ENCODE measurements at regions not wholly inside any gene's neighbourhood (a gene's known extent, or its start where the extent isn't known, plus 50 kb on each side); places are given as distances from the start of the nearest gene placed in this dataset.

DNA sequence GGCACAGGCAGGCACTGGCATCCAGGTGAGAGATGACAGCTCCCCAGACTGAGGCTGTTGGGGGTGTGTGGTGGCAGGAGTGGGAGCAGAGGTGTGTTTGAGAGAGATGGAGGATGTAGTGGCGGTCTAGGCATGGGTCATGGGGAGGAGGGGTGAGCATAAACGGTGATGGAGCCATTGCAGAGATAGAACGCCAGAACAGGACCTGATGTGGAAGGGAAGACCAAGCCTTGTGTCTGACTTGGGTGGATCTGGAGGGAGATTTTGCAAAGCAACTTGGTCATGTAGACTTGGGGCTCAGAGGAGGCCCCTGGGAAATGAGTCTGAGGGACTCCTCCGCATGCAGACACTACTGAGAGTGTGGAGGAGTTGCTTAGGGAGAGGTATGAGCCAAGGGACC lies 50.0 kb upstream of the CLDN5 start:
- Histone ChIP-seq H3K4me3 (replicated peaks in 1 of 3) (no peak overlapping the region), H3K9me3 (no peaks in the 10 kb centered on the region), H3K4me1 (peaks cover 6 to 19% of the 10 kb centered on the region in 2 donors), H3K36me3 (no peaks in the 10 kb centered on the region), H3K27ac (no peak overlapping the region), H3K27me3 (no peaks in the 10 kb centered on the region)
- no peak for DNase-seq
- TF ChIP-seq, protein P1, sequence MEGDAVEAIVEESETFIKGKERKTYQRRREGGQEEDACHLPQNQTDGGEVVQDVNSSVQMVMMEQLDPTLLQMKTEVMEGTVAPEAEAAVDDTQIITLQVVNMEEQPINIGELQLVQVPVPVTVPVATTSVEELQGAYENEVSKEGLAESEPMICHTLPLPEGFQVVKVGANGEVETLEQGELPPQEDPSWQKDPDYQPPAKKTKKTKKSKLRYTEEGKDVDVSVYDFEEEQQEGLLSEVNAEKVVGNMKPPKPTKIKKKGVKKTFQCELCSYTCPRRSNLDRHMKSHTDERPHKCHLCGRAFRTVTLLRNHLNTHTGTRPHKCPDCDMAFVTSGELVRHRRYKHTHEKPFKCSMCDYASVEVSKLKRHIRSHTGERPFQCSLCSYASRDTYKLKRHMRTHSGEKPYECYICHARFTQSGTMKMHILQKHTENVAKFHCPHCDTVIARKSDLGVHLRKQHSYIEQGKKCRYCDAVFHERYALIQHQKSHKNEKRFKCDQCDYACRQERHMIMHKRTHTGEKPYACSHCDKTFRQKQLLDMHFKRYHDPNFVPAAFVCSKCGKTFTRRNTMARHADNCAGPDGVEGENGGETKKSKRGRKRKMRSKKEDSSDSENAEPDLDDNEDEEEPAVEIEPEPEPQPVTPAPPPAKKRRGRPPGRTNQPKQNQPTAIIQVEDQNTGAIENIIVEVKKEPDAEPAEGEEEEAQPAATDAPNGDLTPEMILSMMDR (IDR thresholded peaks at IDR 0.05), result no peak
- no peak for TF ChIP-seq POLR2A (IDR thresholded peaks at IDR 0.05)
- intact Hi-C loops (cut with DNase I), result no loop called here
- 92 to 93% methylated on average over 4 of the region's 4 CpGs for WGBS, 2 donors

DNA sequence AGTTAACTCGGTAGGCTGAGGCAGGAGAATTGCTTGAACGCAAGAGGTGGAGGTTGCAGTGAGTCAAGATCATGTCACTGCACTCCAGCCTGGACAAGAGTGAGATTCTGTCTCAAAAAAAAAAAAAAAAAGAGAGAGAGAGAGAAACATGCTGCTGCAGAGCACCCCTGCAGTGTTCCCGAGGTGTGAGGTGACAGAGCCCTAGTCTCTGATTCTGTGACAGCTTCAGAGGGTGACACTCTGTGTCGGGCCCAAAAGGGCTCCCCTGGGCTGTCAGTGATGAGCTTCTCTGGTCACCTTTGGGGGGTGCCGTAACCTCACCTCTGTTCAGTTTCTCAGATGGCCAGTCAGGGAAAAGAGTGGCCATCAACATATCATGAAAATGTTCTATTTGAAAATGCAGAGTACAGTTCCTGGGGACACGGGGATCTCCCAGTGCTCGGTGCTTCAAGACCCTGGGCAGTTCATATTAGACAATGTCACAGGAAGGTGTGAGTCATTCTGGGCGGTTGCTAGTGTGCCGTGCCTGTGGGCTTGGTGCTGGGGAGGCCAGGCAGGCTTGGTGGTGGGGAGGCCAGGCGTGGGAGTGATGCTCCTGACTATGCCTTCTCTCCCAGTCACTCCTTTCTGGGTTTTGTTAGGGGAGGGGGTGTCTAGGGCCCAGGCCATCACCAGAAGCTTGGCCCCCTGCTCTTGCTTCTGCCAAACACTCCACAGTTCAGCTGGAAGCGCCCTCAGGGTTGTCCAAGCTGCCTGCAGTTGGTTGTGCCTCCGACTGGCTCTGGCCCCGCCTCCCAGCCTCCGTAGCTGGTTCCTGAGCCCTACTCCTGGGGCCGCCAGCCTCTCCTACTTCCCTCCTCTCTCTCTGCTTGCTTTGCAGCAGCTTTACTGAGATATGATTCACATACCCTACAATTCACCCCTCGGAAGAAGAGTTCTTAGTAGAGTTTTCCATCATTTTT lies 52.5 kb upstream of the CLDN5 start:
- Histone ChIP-seq H3K36me3 (no peaks in the 10 kb centered on the region), H3K9me3 (no peaks in the 10 kb centered on the region), H3K4me1 (peaks cover 14 to 23% of the 10 kb centered on the region in 2 donors), H3K4me3 (replicated peaks in 1 of 3) (no peak overlapping the region), H3K27ac (peak overlapping the region in 1 of 3 donors; percentile 89), H3K27me3 (no peaks in the 10 kb centered on the region)
- intact Hi-C loops (cut with DNase I), result no loop called here
- TF ChIP-seq, protein P1 (IDR thresholded peaks at IDR 0.05), result no peak
- TF ChIP-seq POLR2A (IDR thresholded peaks at IDR 0.05), result no peak
- no peak for DNase-seq
- WGBS, 2 donors, result 56 to 74% methylated on average over 15 to 16 of the region's 16 CpGs

DNA sequence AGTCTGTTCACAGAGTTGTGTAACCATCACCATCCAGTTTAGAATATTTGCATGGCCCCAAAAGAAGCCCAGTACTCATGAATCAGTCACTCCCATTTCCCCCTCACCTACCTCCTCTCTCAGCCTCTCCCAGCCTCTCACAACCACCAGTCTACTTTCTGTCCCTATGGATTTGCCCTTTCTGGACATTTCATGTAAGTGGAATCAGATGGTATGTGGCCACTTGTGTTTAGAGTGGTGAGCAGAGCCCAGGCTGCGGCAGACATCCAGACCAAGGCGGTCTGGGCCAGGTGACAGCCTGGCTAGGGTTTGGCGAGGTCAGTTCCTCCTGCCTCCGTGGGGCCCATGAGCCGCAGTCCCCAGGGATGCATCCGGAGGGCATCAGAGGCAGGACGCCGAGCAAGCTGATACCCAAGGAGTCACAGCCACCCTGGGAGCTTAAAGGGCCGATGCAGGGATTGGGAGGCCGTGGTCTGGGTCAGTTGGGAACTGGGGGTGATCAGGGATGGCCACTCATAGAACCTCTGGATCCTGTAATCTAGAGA lies 53.3 kb upstream of the CLDN5 start:
- Histone ChIP-seq H3K27me3 (no peaks in the 10 kb centered on the region), H3K9me3 (no peaks in the 10 kb centered on the region), H3K4me3 (replicated peaks in 1 of 3) (no peak overlapping the region), H3K4me1 (peaks cover 14 to 21% of the 10 kb centered on the region in 2 donors), H3K36me3 (no peaks in the 10 kb centered on the region), H3K27ac (peak overlapping the region in 1 of 3 donors; percentile 89)
- intact Hi-C loops (cut with DNase I), result no loop called here
- 76 to 80% methylated on average over 8 to 10 of the region's 10 CpGs for WGBS, 2 donors
- no peak for DNase-seq
- TF ChIP-seq, protein P1 (IDR thresholded peaks at IDR 0.05), result no peak
- TF ChIP-seq POLR2A (IDR thresholded peaks at IDR 0.05), result no peak

DNA sequence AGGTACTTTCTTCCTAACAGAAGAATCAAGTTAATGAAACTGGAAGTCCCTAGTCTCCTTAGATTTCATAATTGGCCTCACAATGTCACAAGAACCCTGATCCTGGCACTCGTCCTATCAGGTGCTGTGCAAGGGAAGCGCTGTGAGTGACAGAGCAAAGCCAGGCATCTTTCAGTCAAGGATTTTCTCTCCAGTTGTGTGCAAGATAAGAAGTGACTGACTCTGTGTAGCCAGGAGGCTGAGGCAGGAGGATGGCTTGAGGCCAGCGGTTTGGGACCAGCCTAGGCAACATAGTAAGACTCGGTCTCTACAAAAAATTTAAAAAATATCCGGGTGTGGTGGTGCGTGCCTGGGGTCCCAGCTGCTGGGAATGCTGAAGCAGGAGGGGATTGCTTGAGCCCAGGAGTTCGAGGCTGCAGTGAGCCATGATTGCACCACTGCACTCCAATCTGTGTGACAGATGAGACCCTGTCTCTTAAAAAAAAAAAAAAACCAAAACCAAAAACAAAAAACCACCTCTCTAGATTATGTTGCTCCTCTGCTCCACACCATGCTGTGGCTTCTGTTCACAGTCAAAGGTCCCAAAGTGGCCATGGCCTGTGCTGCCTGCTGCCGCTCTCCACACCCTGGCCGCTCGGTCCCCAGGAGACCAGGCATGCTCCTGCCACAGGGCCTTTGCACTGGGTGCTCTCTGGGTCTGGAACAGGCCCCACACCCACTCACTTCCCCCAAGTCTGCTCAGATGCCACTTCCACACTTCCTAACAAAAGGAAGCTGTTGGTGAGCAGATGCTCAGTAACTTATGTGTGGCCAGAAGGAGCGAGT lies 54.2 kb upstream of the CLDN5 start:
- Histone ChIP-seq H3K36me3 (no peaks in the 10 kb centered on the region), H3K4me3 (replicated peaks in 1 of 3) (no peak overlapping the region), H3K9me3 (no peaks in the 10 kb centered on the region), H3K4me1 (peaks cover 14 to 21% of the 10 kb centered on the region in 2 donors), H3K27ac (peak overlapping the region; percentile 71 to 89 (median 83)), H3K27me3 (no peaks in the 10 kb centered on the region)
- intact Hi-C loops (cut with DNase I), result no loop called here
- WGBS, 2 donors, result 94 to 96% methylated on average over 11 of the region's 11 CpGs
- no peak for DNase-seq
- TF ChIP-seq, protein P1 (IDR thresholded peaks at IDR 0.05), result no peak
- no peak for TF ChIP-seq POLR2A (IDR thresholded peaks at IDR 0.05)

Data from thyroid gland (tissue), 4 donors.